CD8-positive, alpha-beta memory T cell (primary cell): ENCODE measurements at regions not wholly inside any gene's neighbourhood (a gene's known extent, or its start where the extent isn't known, plus 50 kb on each side); places are given as distances from the start of the nearest gene placed in this dataset.

ENCODE experiments used
- CTCF ChIA-PET: fragments of 350-600 bp; sonication (Branson Sonifier 250); formaldehyde crosslinking; loops from one replicate; lab custom pipeline; 2021; ENCODE audit warnings: antibody characterized with exemption; lab: Charles Lee
- POLR2A ChIA-PET: fragments of 350-600 bp; sonication (Branson Sonifier 250); formaldehyde crosslinking; loops from one replicate; lab custom pipeline; 2021; ENCODE audit warnings: antibody characterized with exemption; lab: Charles Lee
- DNase-seq, 5 donors: peaks; one replicate each; pipeline versions ENCODE4 v3.0.0 to v3.0.0-alpha.2; 2020 to 2022; ENCODE audit warnings: mixed read lengths in 1 of 5
- H3K27ac ChIP-seq: one replicate; pipeline ENCODE4 v1.7.0; 2013; ENCODE audit warnings: low read depth, mild to moderate bottlenecking, low read length, moderate library complexity
- H3K27me3 ChIP-seq: 2 replicates; pipeline ENCODE4 v1.7.0; 2013; ENCODE audit warnings: low read length, mild to moderate bottlenecking; ENCODE audit not compliant: insufficient read depth, poor library complexity, severe bottlenecking
- H3K36me3 ChIP-seq: 2 replicates; pipeline ENCODE4 v1.7.0; 2013; ENCODE audit warnings: mild to moderate bottlenecking, low read length, moderate library complexity; ENCODE audit not compliant: insufficient read depth
- H3K4me1 ChIP-seq: 2 replicates; pipeline ENCODE4 v1.7.0; 2013; ENCODE audit warnings: mild to moderate bottlenecking, low read length, moderate library complexity; ENCODE audit not compliant: insufficient read depth
- H3K4me3 ChIP-seq: 2 replicates; pipeline ENCODE4 v1.7.0; 2013; ENCODE audit warnings: mild to moderate bottlenecking, low read length
- H3K9me3 ChIP-seq: 2 replicates; pipeline ENCODE4 v1.7.0; 2013; ENCODE audit warnings: mild to moderate bottlenecking, low read length
- H3K27ac Mint-ChIP-seq, 8 donors: one replicate each; pipeline ENCODE4 v1.8.0; 2020 to 2021; ENCODE audit warnings: mixed read lengths in 8 of 8, mild to moderate bottlenecking in 6 of 8, inconsistent platforms in 3 of 8, moderate library complexity in 3 of 8
- H3K27me3 Mint-ChIP-seq, 2 donors: one replicate each; pipeline ENCODE4 v1.8.0; 2020 to 2021; ENCODE audit warnings: mixed read lengths in 2 of 2, mild to moderate bottlenecking in 1 of 2, moderate library complexity in 1 of 2
- H3K36me3 Mint-ChIP-seq, 3 donors: one replicate each; pipeline ENCODE4 v1.8.0; 2020 to 2021; ENCODE audit warnings: mixed read lengths in 3 of 3, inconsistent platforms in 1 of 3, mild to moderate bottlenecking in 1 of 3
- H3K4me1 Mint-ChIP-seq, 3 donors: one replicate each; pipeline ENCODE4 v1.8.0; 2020 to 2021; ENCODE audit warnings: mixed read lengths in 3 of 3, inconsistent platforms in 1 of 3, mild to moderate bottlenecking in 1 of 3
- H3K4me3 Mint-ChIP-seq, 7 donors: one replicate each; pipeline ENCODE4 v1.8.0; 2020 to 2021; ENCODE audit warnings: mixed read lengths in 7 of 7, mild to moderate bottlenecking in 6 of 7, moderate library complexity in 4 of 7, inconsistent platforms in 2 of 7
- H3K9me3 Mint-ChIP-seq, 5 donors: one replicate each; pipeline ENCODE4 v1.8.0; 2020 to 2022; ENCODE audit warnings: mixed read lengths in 5 of 5, mild to moderate bottlenecking in 3 of 5, moderate library complexity in 2 of 5, inconsistent platforms in 1 of 5

DNA sequence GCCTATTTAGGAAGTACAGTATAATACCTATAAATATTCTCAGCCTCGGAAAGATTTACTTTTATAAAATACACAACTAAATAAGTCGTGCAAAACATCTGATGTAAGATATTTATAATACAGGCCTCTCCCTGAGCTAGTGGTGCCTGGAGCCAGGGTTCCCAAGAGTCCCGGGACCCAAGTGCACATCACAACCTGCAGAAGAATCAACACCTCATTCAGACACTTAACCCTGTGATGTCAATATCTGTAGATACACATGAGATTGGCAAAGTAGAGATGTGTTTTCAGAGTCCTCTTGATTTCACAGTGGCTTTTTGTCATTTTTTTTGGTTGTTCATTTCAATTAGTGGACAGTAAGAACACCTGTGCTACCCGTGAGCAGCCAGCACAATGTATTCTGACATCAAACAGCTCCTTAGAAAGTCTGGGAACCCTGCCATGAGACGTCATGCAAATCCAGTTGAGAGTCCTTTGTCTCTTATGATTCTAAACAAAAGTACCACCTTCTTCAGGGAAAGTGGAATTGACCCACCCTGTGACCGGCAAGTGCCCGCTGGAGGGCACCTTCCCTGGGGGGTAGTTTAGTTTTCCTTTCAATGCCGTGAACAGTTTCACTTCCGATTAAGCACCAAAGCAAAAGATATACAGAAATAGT, 101.6 kb downstream of the DACT2 start:
- H3K4me1 Mint-ChIP-seq, result no peaks in the 10 kb centered on the region
- no peak overlapping the region for H3K27ac ChIP-seq
- H3K9me3 ChIP-seq, result no peaks in the 10 kb centered on the region
- no peak overlapping the region for H3K4me3 ChIP-seq
- CTCF ChIA-PET, result no interaction called here
- H3K36me3 Mint-ChIP-seq, result no peaks in the 10 kb centered on the region
- no peak for DNase-seq
- H3K4me1 ChIP-seq, result no peaks in the 10 kb centered on the region
- no peak overlapping the region for H3K4me3 Mint-ChIP-seq
- no peak overlapping the region for H3K27ac Mint-ChIP-seq
- H3K27me3 Mint-ChIP-seq, result peaks cover 0 to 2% of the 10 kb centered on the region in 2 donors
- no peaks in the 10 kb centered on the region for H3K27me3 ChIP-seq
- H3K9me3 Mint-ChIP-seq, result peaks cover 0 to 7% (median 0%) of the 10 kb centered on the region in 5 donors
- POLR2A ChIA-PET, result no interaction called here
- H3K36me3 ChIP-seq, result no peaks in the 10 kb centered on the region

DNA sequence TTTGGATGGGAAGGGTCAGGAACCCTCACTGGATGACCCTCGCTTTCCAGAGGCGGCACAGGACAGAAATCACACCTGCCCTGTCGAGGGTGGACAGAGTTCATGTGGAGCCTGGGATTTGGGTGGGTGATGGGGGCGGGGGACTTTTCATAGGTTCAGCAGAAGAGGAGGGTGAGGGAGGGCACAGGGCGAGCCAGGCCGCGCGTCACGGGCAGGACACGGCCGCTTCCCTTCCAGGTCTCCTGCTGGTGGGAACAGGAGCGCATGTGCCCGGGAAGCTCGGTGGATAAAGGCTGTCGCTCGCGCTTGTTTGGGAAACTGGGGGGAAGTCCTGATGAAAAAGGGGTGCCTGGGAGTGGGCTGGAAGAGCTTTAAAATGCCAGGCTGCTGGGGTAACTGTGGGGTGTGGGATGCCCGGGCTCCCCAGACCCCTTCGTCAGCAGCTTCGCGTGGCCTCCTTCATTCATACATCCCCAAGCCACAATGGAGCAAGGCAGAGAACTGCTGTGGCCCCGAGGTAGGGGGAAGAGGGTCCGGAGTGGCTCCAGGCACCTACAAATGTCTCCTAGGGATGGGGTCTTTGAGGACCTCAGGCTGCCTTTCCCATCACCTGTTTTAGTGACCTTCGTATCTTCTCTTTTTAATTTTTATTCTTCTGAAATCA, 102.2 kb downstream of the DACT2 start:
- no peaks in the 10 kb centered on the region for H3K27me3 ChIP-seq
- CTCF ChIA-PET, result no interaction called here
- H3K9me3 ChIP-seq, result no peaks in the 10 kb centered on the region
- Mint-ChIP-seq H3K4me3 (no peak overlapping the region), H3K27ac (no peak overlapping the region), H3K4me1 (no peaks in the 10 kb centered on the region), H3K27me3 (peaks cover 0 to 2% of the 10 kb centered on the region in 2 donors), H3K9me3 (peaks cover 0 to 7% (median 0%) of the 10 kb centered on the region in 5 donors), H3K36me3 (no peaks in the 10 kb centered on the region)
- no peaks in the 10 kb centered on the region for H3K4me1 ChIP-seq
- H3K4me3 ChIP-seq, result no peak overlapping the region
- H3K27ac ChIP-seq, result no peak overlapping the region
- no peak for DNase-seq
- POLR2A ChIA-PET, result no interaction called here
- no peaks in the 10 kb centered on the region for H3K36me3 ChIP-seq

DNA sequence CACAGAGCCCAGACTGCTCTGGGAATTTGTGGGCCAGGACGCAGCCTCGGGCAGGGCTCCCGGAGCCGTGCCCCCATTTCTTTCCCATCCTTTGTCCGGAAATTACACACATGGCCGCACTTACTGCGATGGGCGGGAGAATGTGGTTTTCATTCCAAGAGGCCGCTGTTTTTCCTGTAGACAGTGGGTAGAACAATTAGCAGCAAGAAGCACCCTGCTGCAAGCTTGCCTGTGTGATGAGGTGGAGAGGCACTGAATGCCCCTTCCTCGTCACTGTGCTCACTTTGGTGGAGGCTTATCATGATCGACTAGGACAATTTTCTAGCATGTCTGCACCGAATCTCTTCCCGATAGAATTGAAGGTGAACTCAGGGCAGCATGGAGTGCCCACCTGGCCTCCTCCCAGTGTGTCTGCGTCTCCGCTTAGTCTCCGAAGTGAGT, 102.8 kb downstream of the DACT2 start:
- H3K27me3 Mint-ChIP-seq, result peaks cover 0 to 2% of the 10 kb centered on the region in 2 donors
- Histone ChIP-seq H3K27ac (no peak overlapping the region), H3K27me3 (no peaks in the 10 kb centered on the region), H3K36me3 (no peaks in the 10 kb centered on the region), H3K9me3 (no peaks in the 10 kb centered on the region), H3K4me1 (no peaks in the 10 kb centered on the region), H3K4me3 (no peak overlapping the region)
- H3K27ac Mint-ChIP-seq, result no peak overlapping the region
- POLR2A ChIA-PET, result no interaction called here
- peaks cover 0 to 7% (median 0%) of the 10 kb centered on the region in 5 donors for H3K9me3 Mint-ChIP-seq
- no peak for DNase-seq
- H3K4me1 Mint-ChIP-seq, result no peaks in the 10 kb centered on the region
- CTCF ChIA-PET, result no interaction called here
- H3K36me3 Mint-ChIP-seq, result no peaks in the 10 kb centered on the region
- no peak overlapping the region for H3K4me3 Mint-ChIP-seq

DNA sequence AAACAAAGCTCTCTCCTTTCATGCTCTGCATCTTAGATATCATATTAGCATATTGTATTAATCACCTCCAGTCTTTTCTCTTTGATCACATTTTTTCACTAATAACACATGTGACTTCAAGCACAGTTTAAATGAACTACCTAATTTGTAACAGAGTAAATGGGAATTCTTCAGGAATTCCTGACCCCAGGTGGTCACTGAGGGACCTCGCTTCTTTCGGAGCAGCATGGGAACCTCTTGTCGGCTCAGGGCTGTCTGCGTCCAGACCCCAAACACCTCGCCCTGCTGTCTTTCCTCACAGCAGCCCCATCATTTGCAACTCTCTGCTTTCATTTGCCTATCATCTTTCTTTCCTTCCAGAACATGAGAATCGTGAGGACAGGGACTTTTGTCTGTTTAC, 103.5 kb downstream of the DACT2 start:
- peaks cover 0 to 7% (median 0%) of the 10 kb centered on the region in 5 donors for H3K9me3 Mint-ChIP-seq
- peaks cover 0 to 2% of the 10 kb centered on the region in 2 donors for H3K27me3 Mint-ChIP-seq
- no peaks in the 10 kb centered on the region for H3K4me1 ChIP-seq
- no peaks in the 10 kb centered on the region for H3K4me1 Mint-ChIP-seq
- ChIA-PET POLR2A (no interaction called here), CTCF (no interaction called here)
- H3K27ac ChIP-seq, result no peak overlapping the region
- no peaks in the 10 kb centered on the region for H3K27me3 ChIP-seq
- H3K36me3 Mint-ChIP-seq, result no peaks in the 10 kb centered on the region
- DNase-seq, result no peak
- H3K4me3 Mint-ChIP-seq, result no peak overlapping the region
- no peak overlapping the region for H3K27ac Mint-ChIP-seq
- H3K9me3 ChIP-seq, result no peaks in the 10 kb centered on the region
- no peak overlapping the region for H3K4me3 ChIP-seq
- no peaks in the 10 kb centered on the region for H3K36me3 ChIP-seq

DNA sequence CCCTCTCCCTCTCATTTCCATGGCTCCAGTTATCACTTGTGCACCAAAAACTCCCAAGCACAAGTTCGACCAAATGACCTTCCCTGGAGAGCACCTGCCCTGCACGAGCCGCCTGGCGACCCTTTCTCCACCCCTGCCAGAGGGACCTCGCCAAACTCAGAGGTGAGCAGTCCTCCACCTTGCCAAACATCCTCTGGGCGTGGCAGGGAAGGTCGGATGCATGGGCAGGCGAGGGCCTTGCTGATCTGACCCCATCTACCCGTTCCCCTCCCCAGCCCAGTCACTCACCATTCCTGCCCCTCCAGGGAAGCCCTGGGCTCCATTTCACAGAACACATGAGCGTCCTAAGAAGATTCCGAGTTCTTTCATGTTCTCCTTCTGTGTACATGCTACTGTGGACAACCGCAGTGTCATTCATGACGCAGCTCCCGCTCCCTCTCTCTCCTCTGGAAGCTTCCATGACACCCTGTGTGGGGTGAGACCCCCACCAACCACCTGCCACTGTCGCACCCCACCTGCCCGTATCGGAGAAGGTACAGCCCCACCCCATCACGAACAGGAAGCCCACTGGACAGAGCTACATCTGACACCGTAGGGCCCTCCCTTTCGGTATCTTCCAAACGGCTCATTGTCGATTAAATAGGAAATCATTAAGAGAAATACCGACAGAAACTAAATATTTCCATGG, 104.3 kb downstream of the DACT2 start:
- Mint-ChIP-seq H3K27me3 (peaks cover 0 to 2% of the 10 kb centered on the region in 2 donors), H3K4me1 (no peaks in the 10 kb centered on the region), H3K4me3 (no peak overlapping the region), H3K36me3 (no peaks in the 10 kb centered on the region), H3K9me3 (peaks cover 0 to 7% (median 0%) of the 10 kb centered on the region in 5 donors), H3K27ac (no peak overlapping the region)
- no peaks in the 10 kb centered on the region for H3K36me3 ChIP-seq
- H3K27me3 ChIP-seq, result no peaks in the 10 kb centered on the region
- ChIA-PET POLR2A (no interaction called here), CTCF (no interaction called here)
- no peak for DNase-seq
- no peaks in the 10 kb centered on the region for H3K9me3 ChIP-seq
- no peak overlapping the region for H3K27ac ChIP-seq
- no peaks in the 10 kb centered on the region for H3K4me1 ChIP-seq
- no peak overlapping the region for H3K4me3 ChIP-seq

DNA sequence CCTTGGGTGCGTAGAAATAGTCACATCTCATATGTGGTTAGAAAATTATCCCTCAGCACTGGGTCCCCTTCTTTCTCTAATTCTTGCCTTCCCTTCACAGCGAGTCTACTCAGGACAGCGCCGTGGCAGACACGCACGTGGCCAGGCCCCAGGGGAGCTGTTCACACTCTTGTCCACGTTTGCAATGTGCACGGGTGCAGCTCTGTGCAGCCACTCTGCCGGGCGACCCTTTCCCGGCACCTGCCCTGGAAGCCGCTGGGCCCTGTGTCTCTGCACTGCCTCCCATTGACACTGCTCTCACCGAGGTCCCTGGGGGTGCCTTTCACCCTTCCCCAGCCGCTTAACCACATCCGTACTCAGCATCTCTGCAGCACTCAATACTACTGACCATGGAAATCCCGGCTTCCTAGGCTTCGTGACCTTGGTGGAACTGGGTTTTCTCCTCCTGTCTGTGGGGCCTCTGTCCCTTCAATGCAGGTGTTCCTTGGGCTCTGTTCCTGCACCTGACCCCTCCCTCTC, 104.9 kb downstream of the DACT2 start:
- Histone ChIP-seq H3K27ac (no peak overlapping the region), H3K36me3 (no peaks in the 10 kb centered on the region), H3K4me1 (no peaks in the 10 kb centered on the region), H3K4me3 (no peak overlapping the region), H3K9me3 (no peaks in the 10 kb centered on the region), H3K27me3 (no peaks in the 10 kb centered on the region)
- H3K9me3 Mint-ChIP-seq, result peaks cover 0 to 7% (median 0%) of the 10 kb centered on the region in 5 donors
- H3K36me3 Mint-ChIP-seq, result no peaks in the 10 kb centered on the region
- peaks cover 0 to 2% of the 10 kb centered on the region in 2 donors for H3K27me3 Mint-ChIP-seq
- ChIA-PET CTCF (no interaction called here), POLR2A (no interaction called here)
- no peak overlapping the region for H3K4me3 Mint-ChIP-seq
- DNase-seq, result no peak
- H3K27ac Mint-ChIP-seq, result no peak overlapping the region
- H3K4me1 Mint-ChIP-seq, result no peaks in the 10 kb centered on the region

DNA sequence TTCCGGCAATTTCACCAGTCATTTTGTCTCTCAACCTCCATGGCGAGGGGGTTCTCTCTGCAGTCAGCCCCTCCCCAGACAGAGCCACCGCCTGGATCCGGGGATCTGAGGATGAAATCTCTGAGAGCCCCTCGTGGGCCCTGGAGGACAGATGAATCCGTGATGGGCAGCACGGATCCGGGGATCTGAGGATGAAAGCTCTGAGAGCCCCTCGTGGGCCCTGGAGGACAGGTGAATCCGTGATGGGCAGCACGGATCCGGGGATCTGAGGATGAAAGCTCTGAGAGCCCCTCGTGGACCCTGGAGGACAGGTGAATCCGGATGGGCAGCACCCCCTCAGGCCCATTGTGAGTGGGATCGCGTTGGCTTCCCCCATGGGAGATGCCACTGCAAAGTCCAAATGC, 106.5 kb downstream of the DACT2 start:
- ChIA-PET CTCF (no interaction called here), POLR2A (no interaction called here)
- H3K4me3 ChIP-seq, result no peak overlapping the region
- H3K27me3 Mint-ChIP-seq, result peaks cover 0 to 2% of the 10 kb centered on the region in 2 donors
- H3K27ac Mint-ChIP-seq, result no peak overlapping the region
- H3K9me3 Mint-ChIP-seq, result peaks cover 0 to 7% (median 0%) of the 10 kb centered on the region in 5 donors
- no peak for DNase-seq
- no peaks in the 10 kb centered on the region for H3K4me1 ChIP-seq
- H3K36me3 Mint-ChIP-seq, result no peaks in the 10 kb centered on the region
- H3K36me3 ChIP-seq, result no peaks in the 10 kb centered on the region
- no peaks in the 10 kb centered on the region for H3K4me1 Mint-ChIP-seq
- no peak overlapping the region for H3K27ac ChIP-seq
- H3K27me3 ChIP-seq, result no peaks in the 10 kb centered on the region
- no peak overlapping the region for H3K4me3 Mint-ChIP-seq
- no peaks in the 10 kb centered on the region for H3K9me3 ChIP-seq

DNA sequence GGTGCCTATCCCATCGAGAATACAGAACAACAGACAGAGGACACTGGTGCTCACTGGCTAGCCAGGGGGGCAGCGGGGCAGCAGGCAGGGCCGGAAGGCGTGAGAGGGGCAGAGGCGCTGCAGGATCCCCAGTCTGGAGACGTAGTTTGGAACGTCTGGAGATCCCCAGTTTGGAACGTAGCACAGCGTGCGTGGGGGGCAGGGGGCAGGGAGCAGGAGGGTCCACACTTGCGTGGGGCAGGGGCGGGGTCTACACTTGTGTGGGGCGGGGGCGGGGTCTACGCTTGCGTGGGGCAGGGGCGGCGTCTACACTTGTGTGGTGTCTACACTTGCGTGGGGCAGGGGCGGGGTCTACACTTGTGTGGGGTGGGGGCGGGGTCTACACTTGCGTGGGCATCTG, 107.2 kb downstream of the DACT2 start:
- Histone ChIP-seq H3K9me3 (no peaks in the 10 kb centered on the region), H3K4me1 (no peaks in the 10 kb centered on the region), H3K27ac (no peak overlapping the region), H3K4me3 (no peak overlapping the region), H3K27me3 (no peaks in the 10 kb centered on the region), H3K36me3 (no peaks in the 10 kb centered on the region)
- H3K27me3 Mint-ChIP-seq, result peaks cover 0 to 2% of the 10 kb centered on the region in 2 donors
- ChIA-PET CTCF (no interaction called here), POLR2A (no interaction called here)
- H3K9me3 Mint-ChIP-seq, result peaks cover 0 to 7% (median 0%) of the 10 kb centered on the region in 5 donors
- no peak overlapping the region for H3K27ac Mint-ChIP-seq
- no peak overlapping the region for H3K4me3 Mint-ChIP-seq
- H3K4me1 Mint-ChIP-seq, result no peaks in the 10 kb centered on the region
- DNase-seq, result no peak
- H3K36me3 Mint-ChIP-seq, result no peaks in the 10 kb centered on the region
